Coronary artery (tissue), 2 donors: ENCODE measurements at regions not wholly inside any gene's neighbourhood (a gene's known extent, or its start where the extent isn't known, plus 50 kb on each side); places are given as distances from the start of the nearest gene placed in this dataset.

Experiments used
- DNase-seq: peaks from one replicate; pipeline ENCODE4 v3.0.0-alpha.2; 2017; ENCODE audit warnings: low spot score
- H3K27ac ChIP-seq, 2 donors: fragments of 200-600 bp; sonication (generic); one replicate each; pipeline ENCODE4 v1.5.1; 2016 to 2019
- H3K4me3 ChIP-seq: fragments of 200-600 bp; sonication (generic); 2 replicates; pipeline ENCODE4 v1.5.1; 2016; ENCODE audit warnings: mild to moderate bottlenecking, moderate library complexity
- CTCF ChIP-seq: fragments of 200-600 bp; sonication (generic); IDR thresholded peaks from one replicate; pipeline ENCODE4 v1.5.1; 2019; ENCODE audit warnings: antibody characterized with exemption

- Histone ChIP-seq H3K27ac (no peak overlapping the region), H3K4me3 (no peak overlapping the region)
- DNase-seq: no peak
- no peak for TF ChIP-seq CTCF
These were observed 233.4 kb upstream of the MYT1L start for GRCh38 chr2:2564300-2565078.

- H3K4me3 ChIP-seq: no peak overlapping the region
- TF ChIP-seq CTCF: no peak
- H3K27ac ChIP-seq: no peak overlapping the region
- no peak for DNase-seq
These were observed 232.3 kb upstream of the MYT1L start for GRCh38 chr2:2563309-2563860.

GRCh38 chr2:2562867-2563266, 231.8 kb upstream of the MYT1L start:
- TF ChIP-seq CTCF: no peak
- no peak overlapping the region for H3K4me3 ChIP-seq
- DNase-seq: no peak
- no peak overlapping the region for H3K27ac ChIP-seq

- Histone ChIP-seq H3K4me3 (no peak overlapping the region), H3K27ac (no peak overlapping the region)
- TF ChIP-seq CTCF: no peak
- DNase-seq: no peak
These were observed 230.4 kb upstream of the MYT1L start for GRCh38 chr2:2561346-2562095.

- no peak for TF ChIP-seq CTCF
- H3K4me3 ChIP-seq: no peak overlapping the region
- no peak overlapping the region for H3K27ac ChIP-seq
- no peak for DNase-seq
These were observed 229.4 kb upstream of the MYT1L start for GRCh38 chr2:2560374-2561015.

- Histone ChIP-seq H3K4me3 (no peak overlapping the region), H3K27ac (no peak overlapping the region)
- no peak for TF ChIP-seq CTCF
- no peak for DNase-seq
These were observed 227.4 kb upstream of the MYT1L start for GRCh38 chr2:2558476-2558875.
